ENCODE measurements at regions not wholly inside any gene's neighbourhood (a gene's known extent, or its start where the extent isn't known, plus 50 kb on each side); places are given as distances from the start of the nearest gene placed in this dataset.

GRCh38 chr1:81563632-81564031, 237.1 kb upstream of the ADGRL2 start:
- H3K4me1 ChIP-seq (ENCODE audit: control insufficient read depth, insufficient read depth, low read length), result no peaks in the 10 kb centered on the region
- no peaks in the 10 kb centered on the region for H3K27me3 ChIP-seq (ENCODE audit: control insufficient read depth, insufficient read depth, low read length, poor library complexity, severe bottlenecking)
- no peak overlapping the region for H3K4me3 ChIP-seq (ENCODE audit: insufficient read depth, low read depth, low read length)
- no peaks in the 10 kb centered on the region for H3K9me3 ChIP-seq (ENCODE audit: control insufficient read depth, low read length)
- no peaks in the 10 kb centered on the region for H3K36me3 ChIP-seq (ENCODE audit: control insufficient read depth, insufficient read depth, low read length)
- H3K27ac ChIP-seq (ENCODE audit: insufficient read depth, low read depth, low read length, poor library complexity, severe bottlenecking), result no peak overlapping the region

DNA sequence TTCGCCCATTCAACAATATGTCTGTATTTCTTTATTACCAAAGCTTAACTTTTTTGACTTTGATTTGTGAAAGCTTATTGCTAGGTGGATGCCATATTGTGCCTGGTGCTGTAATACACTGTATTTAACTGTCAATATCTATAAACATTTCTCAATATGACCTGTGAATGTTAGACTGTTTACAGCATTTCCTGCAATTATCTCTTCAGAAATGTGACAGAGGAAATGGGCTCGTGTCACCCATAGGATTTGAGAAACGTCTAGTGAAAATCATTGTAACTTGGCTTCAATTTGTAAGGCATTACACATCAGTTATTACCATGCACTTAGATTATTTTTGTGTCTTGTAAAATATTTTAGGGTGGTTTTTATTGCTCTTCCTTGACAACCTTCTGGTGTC, 237.8 kb upstream of the ADGRL2 start:
- Histone ChIP-seq H3K4me1 (ENCODE audit: control insufficient read depth, insufficient read depth, low read length) (no peaks in the 10 kb centered on the region), H3K27me3 (ENCODE audit: control insufficient read depth, insufficient read depth, low read length, poor library complexity, severe bottlenecking) (no peaks in the 10 kb centered on the region), H3K27ac (ENCODE audit: insufficient read depth, low read depth, low read length, poor library complexity, severe bottlenecking) (no peak overlapping the region), H3K36me3 (ENCODE audit: control insufficient read depth, insufficient read depth, low read length) (no peaks in the 10 kb centered on the region), H3K4me3 (ENCODE audit: insufficient read depth, low read depth, low read length) (no peak overlapping the region), H3K9me3 (ENCODE audit: control insufficient read depth, low read length) (no peaks in the 10 kb centered on the region)
- WGBS, 2 experiments, result 89 to 94% methylated on average over 2 to 3 of the region's 3 CpGs

DNA sequence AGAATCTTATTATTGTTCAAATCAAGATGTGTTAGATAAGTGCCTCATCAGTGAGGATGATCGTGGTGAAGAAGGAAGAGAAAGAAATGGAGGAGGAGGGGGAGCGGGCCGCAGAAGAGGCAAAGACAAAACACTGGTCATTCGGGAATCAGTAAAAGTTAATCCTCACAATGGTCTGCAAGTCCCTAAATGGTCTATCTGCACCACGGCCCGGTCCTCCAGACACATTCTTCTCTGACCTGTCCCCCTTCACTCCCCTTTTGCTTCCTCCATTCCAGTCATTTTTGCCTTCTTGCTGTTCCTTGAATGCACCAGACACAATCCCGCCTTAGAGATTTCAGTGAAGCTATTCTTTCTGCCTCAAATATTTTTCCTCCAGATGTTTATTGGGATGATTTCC, 240.1 kb upstream of the ADGRL2 start:
- Histone ChIP-seq H3K9me3 (ENCODE audit: control insufficient read depth, low read length) (no peaks in the 10 kb centered on the region), H3K4me3 (ENCODE audit: insufficient read depth, low read depth, low read length) (no peak overlapping the region), H3K4me1 (ENCODE audit: control insufficient read depth, insufficient read depth, low read length) (no peaks in the 10 kb centered on the region), H3K36me3 (ENCODE audit: control insufficient read depth, insufficient read depth, low read length) (no peaks in the 10 kb centered on the region), H3K27ac (ENCODE audit: insufficient read depth, low read depth, low read length, poor library complexity, severe bottlenecking) (no peak overlapping the region), H3K27me3 (ENCODE audit: control insufficient read depth, insufficient read depth, low read length, poor library complexity, severe bottlenecking) (no peaks in the 10 kb centered on the region)
- 86 to 91% methylated on average over 7 of the region's 7 CpGs for WGBS, 2 experiments

DNA sequence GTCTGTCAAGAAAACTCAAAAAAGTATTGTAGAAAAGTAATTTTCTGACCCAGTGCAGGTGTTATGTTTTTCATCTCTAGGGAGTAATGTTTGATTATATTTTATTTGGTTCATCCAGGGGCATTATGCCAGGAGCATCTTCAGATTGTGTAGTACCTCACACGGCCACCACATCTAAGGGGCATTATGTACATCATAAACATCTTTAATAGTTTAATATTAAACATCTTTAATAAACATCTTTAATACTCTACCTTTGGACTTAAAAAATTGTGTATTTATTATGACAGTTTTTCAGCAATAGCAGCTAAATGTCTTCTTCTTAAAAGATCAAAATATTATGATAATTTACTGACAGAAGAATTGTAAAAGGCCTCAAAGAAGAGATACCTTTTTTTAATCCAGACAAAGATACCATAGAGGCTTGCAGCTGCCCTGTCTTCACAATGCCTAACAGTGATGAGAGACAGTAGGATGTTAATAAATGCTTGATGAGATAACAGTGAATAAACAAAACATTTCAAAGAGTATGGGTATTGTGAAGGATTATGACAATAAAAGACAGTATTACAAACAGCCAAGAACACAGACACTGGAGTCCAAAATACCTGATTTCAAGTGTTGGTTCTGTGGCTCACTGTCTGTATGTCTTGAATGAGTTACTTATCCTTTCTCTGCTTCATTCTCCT, 240.9 kb upstream of the ADGRL2 start:
- Histone ChIP-seq H3K4me3 (ENCODE audit: insufficient read depth, low read depth, low read length) (no peak overlapping the region), H3K4me1 (ENCODE audit: control insufficient read depth, insufficient read depth, low read length) (no peaks in the 10 kb centered on the region), H3K36me3 (ENCODE audit: control insufficient read depth, insufficient read depth, low read length) (no peaks in the 10 kb centered on the region), H3K27me3 (ENCODE audit: control insufficient read depth, insufficient read depth, low read length, poor library complexity, severe bottlenecking) (no peaks in the 10 kb centered on the region), H3K9me3 (ENCODE audit: control insufficient read depth, low read length) (no peaks in the 10 kb centered on the region), H3K27ac (ENCODE audit: insufficient read depth, low read depth, low read length, poor library complexity, severe bottlenecking) (no peak overlapping the region)
- no CpG with 5 or more reads among the region's 1 CpG for whole genome bisulfite sequencing, 2 experiments

- H3K27me3 ChIP-seq (ENCODE audit: control insufficient read depth, insufficient read depth, low read length, poor library complexity, severe bottlenecking), result no peaks in the 10 kb centered on the region
- H3K4me1 ChIP-seq (ENCODE audit: control insufficient read depth, insufficient read depth, low read length), result no peaks in the 10 kb centered on the region
- 95 to 100% methylated on average over 1 of the region's 1 CpG for WGBS, 2 experiments
- H3K9me3 ChIP-seq (ENCODE audit: control insufficient read depth, low read length), result no peaks in the 10 kb centered on the region
- no peak overlapping the region for H3K27ac ChIP-seq (ENCODE audit: insufficient read depth, low read depth, low read length, poor library complexity, severe bottlenecking)
- no peak overlapping the region for H3K4me3 ChIP-seq (ENCODE audit: insufficient read depth, low read depth, low read length)
- no peaks in the 10 kb centered on the region for H3K36me3 ChIP-seq (ENCODE audit: control insufficient read depth, insufficient read depth, low read length)
Measured at GRCh38 chr1:81558291-81559076, 242.2 kb upstream of the ADGRL2 start.

GRCh38 chr1:81556968-81557367, 243.8 kb upstream of the ADGRL2 start:
- Histone ChIP-seq H3K27me3 (ENCODE audit: control insufficient read depth, insufficient read depth, low read length, poor library complexity, severe bottlenecking) (no peaks in the 10 kb centered on the region), H3K27ac (ENCODE audit: insufficient read depth, low read depth, low read length, poor library complexity, severe bottlenecking) (no peak overlapping the region), H3K9me3 (ENCODE audit: control insufficient read depth, low read length) (no peaks in the 10 kb centered on the region), H3K36me3 (ENCODE audit: control insufficient read depth, insufficient read depth, low read length) (no peaks in the 10 kb centered on the region), H3K4me1 (ENCODE audit: control insufficient read depth, insufficient read depth, low read length) (no peaks in the 10 kb centered on the region), H3K4me3 (ENCODE audit: insufficient read depth, low read depth, low read length) (no peak overlapping the region)
- WGBS, 2 experiments, result 93 to 96% methylated on average over 11 of the region's 11 CpGs

DNA sequence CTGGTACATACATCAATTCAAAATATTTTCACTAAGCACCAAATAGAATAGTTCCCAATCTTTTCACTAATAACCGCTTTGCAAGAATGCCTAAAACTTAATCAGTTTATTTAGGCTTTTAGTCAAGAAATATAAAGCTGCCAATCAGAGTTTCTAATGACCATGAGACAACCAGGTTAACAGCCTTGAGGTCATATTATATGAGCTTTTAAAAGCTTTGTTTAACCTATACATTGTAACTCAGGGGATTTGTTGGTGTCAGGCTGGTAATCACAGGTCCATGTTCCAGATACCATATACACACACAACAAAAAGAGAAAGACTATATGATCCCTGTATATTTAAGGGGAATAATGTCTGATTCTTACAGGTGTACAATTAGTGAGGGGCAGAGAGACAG, 246.2 kb upstream of the ADGRL2 start:
- Histone ChIP-seq H3K9me3 (ENCODE audit: control insufficient read depth, low read length) (no peaks in the 10 kb centered on the region), H3K4me3 (ENCODE audit: insufficient read depth, low read depth, low read length) (no peak overlapping the region), H3K36me3 (ENCODE audit: control insufficient read depth, insufficient read depth, low read length) (no peaks in the 10 kb centered on the region), H3K4me1 (ENCODE audit: control insufficient read depth, insufficient read depth, low read length) (no peaks in the 10 kb centered on the region), H3K27me3 (ENCODE audit: control insufficient read depth, insufficient read depth, low read length, poor library complexity, severe bottlenecking) (no peaks in the 10 kb centered on the region), H3K27ac (ENCODE audit: insufficient read depth, low read depth, low read length, poor library complexity, severe bottlenecking) (no peak overlapping the region)
- 92 to 100% methylated on average over 1 of the region's 1 CpG for WGBS, 2 experiments

DNA sequence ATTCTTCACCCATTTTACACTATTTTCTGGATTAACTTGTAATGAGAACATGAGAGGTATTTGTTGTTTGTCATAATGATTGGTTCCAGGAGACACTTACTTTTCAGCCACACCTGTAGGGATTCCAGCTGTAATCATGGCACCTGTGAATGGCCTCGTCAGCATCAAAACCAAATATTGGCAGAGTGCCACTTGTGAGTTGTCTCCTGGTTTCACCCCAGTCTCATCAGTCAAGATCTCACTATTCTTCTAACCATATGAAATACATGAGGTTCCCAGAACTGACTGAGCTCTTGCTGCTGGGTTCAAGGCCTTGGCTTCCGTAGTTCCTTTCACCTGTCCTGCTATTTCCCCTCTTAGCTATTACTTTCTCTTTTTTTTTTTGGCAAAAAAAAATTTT, 246.6 kb upstream of the ADGRL2 start:
- 94 to 96% methylated on average over 2 of the region's 2 CpGs for WGBS, 2 experiments
- peaks cover 4% of the 10 kb centered on the region for H3K4me1 ChIP-seq (ENCODE audit: control insufficient read depth, insufficient read depth, low read length)
- H3K9me3 ChIP-seq (ENCODE audit: control insufficient read depth, low read length), result no peaks in the 10 kb centered on the region

GRCh38 chr1:81553503-81553902, 247.2 kb upstream of the ADGRL2 start:
- Histone ChIP-seq H3K9me3 (ENCODE audit: control insufficient read depth, low read length) (no peaks in the 10 kb centered on the region), H3K27me3 (ENCODE audit: control insufficient read depth, insufficient read depth, low read length, poor library complexity, severe bottlenecking) (no peaks in the 10 kb centered on the region), H3K4me1 (ENCODE audit: control insufficient read depth, insufficient read depth, low read length) (peaks cover 10% of the 10 kb centered on the region), H3K27ac (ENCODE audit: insufficient read depth, low read depth, low read length, poor library complexity, severe bottlenecking) (no peak overlapping the region), H3K4me3 (ENCODE audit: insufficient read depth, low read depth, low read length) (no peak overlapping the region), H3K36me3 (ENCODE audit: control insufficient read depth, insufficient read depth, low read length) (no peaks in the 10 kb centered on the region)
- WGBS, 2 experiments, result 86 to 93% methylated on average over 1 of the region's 1 CpG

More for the DNA sequence above, 246.6 kb upstream of the ADGRL2 start:
- H3K27me3 ChIP-seq (ENCODE audit: control insufficient read depth, insufficient read depth, low read length, poor library complexity, severe bottlenecking), result no peaks in the 10 kb centered on the region
- no peak overlapping the region for H3K27ac ChIP-seq (ENCODE audit: insufficient read depth, low read depth, low read length, poor library complexity, severe bottlenecking)
- H3K36me3 ChIP-seq (ENCODE audit: control insufficient read depth, insufficient read depth, low read length), result no peaks in the 10 kb centered on the region
- no peak overlapping the region for H3K4me3 ChIP-seq (ENCODE audit: insufficient read depth, low read depth, low read length)

DNA sequence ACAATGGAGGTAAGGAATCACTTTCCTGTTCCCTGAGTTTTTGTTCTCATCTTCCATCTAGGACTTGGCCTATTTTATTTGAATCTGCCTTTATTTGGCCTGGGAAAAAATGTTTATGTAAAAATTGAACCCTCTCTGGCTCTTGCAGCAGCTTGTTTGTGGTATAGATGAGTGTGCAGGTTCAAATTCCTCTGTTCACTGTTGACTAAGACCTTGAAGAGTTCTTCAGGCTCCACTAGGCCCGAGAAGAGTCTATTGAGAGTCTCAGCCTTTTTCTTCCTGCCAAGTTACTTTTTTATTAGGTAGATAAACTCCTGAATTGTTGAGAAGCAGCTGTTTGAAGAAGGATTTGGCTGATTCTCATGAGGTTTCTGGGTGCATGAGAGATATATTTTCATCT, 248.8 kb upstream of the ADGRL2 start:
- H3K4me3 ChIP-seq (ENCODE audit: insufficient read depth, low read depth, low read length), result no peak overlapping the region
- H3K4me1 ChIP-seq (ENCODE audit: control insufficient read depth, insufficient read depth, low read length), result peaks cover 24% of the 10 kb centered on the region
- no peak overlapping the region for H3K27ac ChIP-seq (ENCODE audit: insufficient read depth, low read depth, low read length, poor library complexity, severe bottlenecking)
- H3K27me3 ChIP-seq (ENCODE audit: control insufficient read depth, insufficient read depth, low read length, poor library complexity, severe bottlenecking), result no peaks in the 10 kb centered on the region
- 80 to 88% methylated on average over 1 of the region's 1 CpG for WGBS, 2 experiments
- H3K9me3 ChIP-seq (ENCODE audit: control insufficient read depth, low read length), result no peaks in the 10 kb centered on the region
- H3K36me3 ChIP-seq (ENCODE audit: control insufficient read depth, insufficient read depth, low read length), result no peaks in the 10 kb centered on the region
